PC-3 (cell line): ENCODE measurements at regions not wholly inside any gene's neighbourhood (a gene's known extent, or its start where the extent isn't known, plus 50 kb on each side); places are given as distances from the start of the nearest gene placed in this dataset.
A peak's percentile ranks its signal among the peaks of the same experiment; 100 is the strongest.

Experiments used
- ATAC-seq: fragments of 200-7000 bp; cut with Tn5 transposase; 2 replicates; pipeline ENCODE4 v1.9.1; 2020; ENCODE audit warnings: mild to moderate bottlenecking, moderate library complexity
- BruUV-seq: library from RNA; stranded (reverse); fragments of 400-500 nt; replicated peaks from 2 replicates; lab custom pipeline; 2021; lab: Mats Ljungman, UMichigan
- CTCF ChIA-PET: fragments of 300-600 bp; sonication (Branson Sonifier 250); formaldehyde crosslinking; loops from one replicate; lab custom pipeline; 2022; ENCODE audit warnings: antibody characterized with exemption; lab: Charles Lee
- POLR2A ChIA-PET: fragments of 300-600 bp; sonication (Branson Sonifier 250); formaldehyde crosslinking; loops from one replicate; lab custom pipeline; 2022; ENCODE audit warnings: antibody characterized with exemption; ENCODE audit not compliant: unreplicated experiment; lab: Charles Lee
- DNase-seq: peaks from one replicate; pipeline ENCODE4 v3.0.0-alpha.2; 2015
- H2AFZ ChIP-seq: fragments of 300-600 bp; sonication (generic); 2 replicates; pipeline ENCODE4 v1.6.0; 2016; ENCODE audit warnings: antibody characterized with exemption, low read length
- H3F3A ChIP-seq: fragments of 300-600 bp; sonication (generic); one replicate; pipeline ENCODE4 v1.6.0; 2017; ENCODE audit warnings: antibody characterized with exemption, low read length, control low read depth, mild to moderate bottlenecking; ENCODE audit not compliant: unreplicated experiment
- H3K27ac ChIP-seq: fragments of 300-600 bp; sonication (generic); 2 replicates; pipeline ENCODE4 v1.5.1; 2016; ENCODE audit warnings: mild to moderate bottlenecking, low read length
- H3K27me3 ChIP-seq: fragments of 300-600 bp; sonication (generic); 2 replicates; pipeline ENCODE4 v1.6.1; 2016; ENCODE audit warnings: low read length, mixed read lengths
- H3K36me3 ChIP-seq: fragments of 300-600 bp; sonication (generic); 2 replicates; pipeline ENCODE4 v1.6.1; 2016; ENCODE audit warnings: low read depth, mixed run types, low read length, mixed read lengths
- H3K4me1 ChIP-seq: fragments of 300-600 bp; sonication (generic); 2 replicates; pipeline ENCODE4 v1.5.1; 2016; ENCODE audit warnings: low read length; ENCODE audit not compliant: insufficient read depth
- H3K4me2 ChIP-seq: fragments of 300-600 bp; sonication (generic); 2 replicates; pipeline ENCODE4 v1.6.0; 2016; ENCODE audit warnings: low read length
- H3K4me3 ChIP-seq: fragments of 300-600 bp; sonication (generic); 2 replicates; pipeline ENCODE4 v1.5.1; 2016; ENCODE audit warnings: mild to moderate bottlenecking, low read length, mixed read lengths
- H3K79me2 ChIP-seq: fragments of 300-600 bp; sonication (generic); 2 replicates; pipeline ENCODE4 v1.6.1; 2017; ENCODE audit warnings: low read length, mixed read lengths
- H3K9ac ChIP-seq: fragments of 300-600 bp; sonication (generic); 2 replicates; pipeline ENCODE4 v1.6.0; 2016; ENCODE audit warnings: mild to moderate bottlenecking, low read length
- H3K9me2 ChIP-seq: fragments of 300-600 bp; sonication (generic); replicated peaks from 2 replicates; pipeline ENCODE4 v1.6.1; 2016; ENCODE audit warnings: mixed run types, low read length, mixed read lengths
- H3K9me3 ChIP-seq: fragments of 300-600 bp; sonication (generic); 2 replicates; pipeline ENCODE4 v1.6.1; 2016; ENCODE audit warnings: low read length, mixed read lengths
- H4K20me1 ChIP-seq: fragments of 300-600 bp; sonication (generic); 2 replicates; pipeline ENCODE4 v1.6.1; 2016; ENCODE audit warnings: low read length, mixed read lengths
- CTCF ChIP-seq: fragments of 300-600 bp; sonication (generic); conservative IDR thresholded peaks from 2 replicates; pipeline ENCODE4 v1.5.1; 2017; ENCODE audit warnings: antibody characterized with exemption, low read depth, mild to moderate bottlenecking, low read length
- EZH2 ChIP-seq: fragments of 300-600 bp; sonication (generic); IDR thresholded peaks from one replicate; pipeline ENCODE4 v1.6.1; 2017; ENCODE audit warnings: antibody characterized with exemption, mild to moderate bottlenecking, low read length; ENCODE audit not compliant: unreplicated experiment
- EZH2phosphoT487 ChIP-seq: fragments of 300-600 bp; sonication (generic); IDR thresholded peaks from 2 replicates; pipeline ENCODE4 v1.6.1; 2018; ENCODE audit warnings: mild to moderate bottlenecking, antibody characterized with exemption, low read length, borderline replicate concordance
- intact Hi-C: fragments of 100-400 bp; cut with micrococcal nuclease; formaldehyde crosslinking; loops from 2 replicates; pipeline ENCODE4 v1.9.0; 2023

- Histone ChIP-seq H3K9me2 (no peaks in the 10 kb centered on the region), H3K79me2 (no peaks in the 10 kb centered on the region), H3K9me3 (no peaks in the 10 kb centered on the region), H3K27me3 (no peaks in the 10 kb centered on the region), H3K36me3 (no peaks in the 10 kb centered on the region), H4K20me1 (no peaks in the 10 kb centered on the region), H3K4me3 (no peak overlapping the region), H3F3A (no peaks in the 10 kb centered on the region), H2AFZ (no peak overlapping the region), H3K4me1 (no peaks in the 10 kb centered on the region), H3K4me2 (no peak overlapping the region), H3K27ac (no peak overlapping the region), H3K9ac (no peak overlapping the region)
- no peak for TF ChIP-seq EZH2phosphoT487
- no peak for TF ChIP-seq EZH2
- no peak for TF ChIP-seq CTCF
- ChIA-PET POLR2A (no interaction called here), CTCF (no interaction called here)
- intact Hi-C loops = no loop called here
- BruUV-seq = no TSS peak
- DNase-seq (no peak), ATAC-seq (no peak)
Observed at GRCh38 chr13:97554496-97554895, 120.5 kb downstream of the RAP2A start.

GRCh38 chr13:97555034-97555433 lies 121.1 kb downstream of the RAP2A start:
- no peaks in the 10 kb centered on the region for H3K9me3 ChIP-seq
- H3K9ac ChIP-seq = no peak overlapping the region
- no peaks in the 10 kb centered on the region for H3K79me2 ChIP-seq
- TF ChIP-seq EZH2 (no peak), CTCF (no peak), EZH2phosphoT487 (no peak)
- ChIA-PET POLR2A (no interaction called here), CTCF (no interaction called here)
- no peak overlapping the region for H2AFZ ChIP-seq
- BruUV-seq = no TSS peak
- no peaks in the 10 kb centered on the region for H3F3A ChIP-seq
- no peak overlapping the region for H3K4me2 ChIP-seq
- H3K4me1 ChIP-seq = no peaks in the 10 kb centered on the region
- ATAC-seq (no peak), DNase-seq (no peak)
- H3K4me3 ChIP-seq = no peak overlapping the region
- H3K27me3 ChIP-seq = no peaks in the 10 kb centered on the region
- no peaks in the 10 kb centered on the region for H4K20me1 ChIP-seq
- no peaks in the 10 kb centered on the region for H3K36me3 ChIP-seq
- H3K27ac ChIP-seq = no peak overlapping the region
- intact Hi-C loops = no loop called here
- H3K9me2 ChIP-seq = no peaks in the 10 kb centered on the region

- H3K27ac ChIP-seq = no peak overlapping the region
- no peak overlapping the region for H3K4me3 ChIP-seq
- no peaks in the 10 kb centered on the region for H4K20me1 ChIP-seq
- TF ChIP-seq EZH2 = no peak
- TF ChIP-seq EZH2phosphoT487 = no peak
- TF ChIP-seq CTCF = no peak
- no TSS peak for BruUV-seq
- intact Hi-C loops = no loop called here
- POLR2A ChIA-PET = no interaction called here
- no peaks in the 10 kb centered on the region for H3F3A ChIP-seq
- no peaks in the 10 kb centered on the region for H3K9me2 ChIP-seq
- CTCF ChIA-PET = no interaction called here
- DNase-seq (peak; percentile 71), ATAC-seq (peak; percentile 56; the same call in 1 of the 2 replicates)
- H3K79me2 ChIP-seq = no peaks in the 10 kb centered on the region
- H3K9ac ChIP-seq = no peak overlapping the region
- no peaks in the 10 kb centered on the region for H3K27me3 ChIP-seq
- no peak overlapping the region for H3K4me2 ChIP-seq
- no peaks in the 10 kb centered on the region for H3K36me3 ChIP-seq
- no peaks in the 10 kb centered on the region for H3K9me3 ChIP-seq
- H3K4me1 ChIP-seq = no peaks in the 10 kb centered on the region
- no peak overlapping the region for H2AFZ ChIP-seq
Observed at GRCh38 chr13:97559030-97559429, 125.1 kb downstream of the RAP2A start.
